ENCODE measurements at regions not wholly inside any gene's neighbourhood (a gene's known extent, or its start where the extent isn't known, plus 50 kb on each side); places are given as distances from the start of the nearest gene placed in this dataset.

- TF ChIP-seq, protein P1, sequence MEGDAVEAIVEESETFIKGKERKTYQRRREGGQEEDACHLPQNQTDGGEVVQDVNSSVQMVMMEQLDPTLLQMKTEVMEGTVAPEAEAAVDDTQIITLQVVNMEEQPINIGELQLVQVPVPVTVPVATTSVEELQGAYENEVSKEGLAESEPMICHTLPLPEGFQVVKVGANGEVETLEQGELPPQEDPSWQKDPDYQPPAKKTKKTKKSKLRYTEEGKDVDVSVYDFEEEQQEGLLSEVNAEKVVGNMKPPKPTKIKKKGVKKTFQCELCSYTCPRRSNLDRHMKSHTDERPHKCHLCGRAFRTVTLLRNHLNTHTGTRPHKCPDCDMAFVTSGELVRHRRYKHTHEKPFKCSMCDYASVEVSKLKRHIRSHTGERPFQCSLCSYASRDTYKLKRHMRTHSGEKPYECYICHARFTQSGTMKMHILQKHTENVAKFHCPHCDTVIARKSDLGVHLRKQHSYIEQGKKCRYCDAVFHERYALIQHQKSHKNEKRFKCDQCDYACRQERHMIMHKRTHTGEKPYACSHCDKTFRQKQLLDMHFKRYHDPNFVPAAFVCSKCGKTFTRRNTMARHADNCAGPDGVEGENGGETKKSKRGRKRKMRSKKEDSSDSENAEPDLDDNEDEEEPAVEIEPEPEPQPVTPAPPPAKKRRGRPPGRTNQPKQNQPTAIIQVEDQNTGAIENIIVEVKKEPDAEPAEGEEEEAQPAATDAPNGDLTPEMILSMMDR (IDR thresholded peaks at IDR 0.05) = no peak
- no peak for TF ChIP-seq POLR2A (IDR thresholded peaks at IDR 0.05)
These were observed 935.1 kb upstream of the WWC1 start for GRCh38 chr5:167356374-167356773.
